Activated CD4-positive, alpha-beta memory T cell treated with anti-CD3 and anti-CD28 coated beads for 36 hours (primary cell): ENCODE measurements at regions not wholly inside any gene's neighbourhood (a gene's known extent, or its start where the extent isn't known, plus 50 kb on each side); places are given as distances from the start of the nearest gene placed in this dataset.
"Not testable (repeated sequence)": the region's sequence is repeated elsewhere in the genome, so short reads cannot be mapped to it uniquely, and the experiment has no call there.

Experiments used
- CTCF ChIA-PET: fragments of 350-600 bp; sonication (Branson Sonifier 250); formaldehyde crosslinking; loops from one replicate; lab custom pipeline; 2021; ENCODE audit warnings: antibody characterized with exemption, inconsistent platforms; lab: Charles Lee
- POLR2A ChIA-PET: fragments of 350-600 bp; sonication (Branson Sonifier 250); formaldehyde crosslinking; loops from one replicate; lab custom pipeline; 2021; ENCODE audit warnings: antibody characterized with exemption; lab: Charles Lee
- DNase-seq: peaks from one replicate; pipeline ENCODE4 v3.0.0-alpha.2; 2020
- H3K27ac Mint-ChIP-seq: one replicate; pipeline ENCODE4 v1.8.0; 2021; ENCODE audit warnings: mixed read lengths
- H3K27me3 Mint-ChIP-seq: one replicate; pipeline ENCODE4 v1.8.0; 2021; ENCODE audit warnings: mixed read lengths
- H3K36me3 Mint-ChIP-seq: one replicate; pipeline ENCODE4 v1.8.0; 2021; ENCODE audit warnings: mixed read lengths
- H3K4me1 Mint-ChIP-seq: one replicate; pipeline ENCODE4 v1.8.0; 2021; ENCODE audit warnings: low read depth, mixed read lengths
- H3K4me3 Mint-ChIP-seq: one replicate; pipeline ENCODE4 v1.8.0; 2021; ENCODE audit warnings: mild to moderate bottlenecking, mixed read lengths
- H3K9me3 Mint-ChIP-seq: one replicate; pipeline ENCODE4 v1.8.0; 2021; ENCODE audit warnings: mixed read lengths
- intact Hi-C: fragments of 100-400 bp; cut with micrococcal nuclease; formaldehyde crosslinking; loops from one replicate; pipeline ENCODE4 v1.15.1; 2023

- Mint-ChIP-seq H3K36me3 (no peaks in the 10 kb centered on the region), H3K4me3 (no peak overlapping the region), H3K4me1 (no peaks in the 10 kb centered on the region), H3K27ac (no peak overlapping the region), H3K9me3 (no peaks in the 10 kb centered on the region), H3K27me3 (peaks cover 6% of the 10 kb centered on the region)
- CTCF ChIA-PET, result no interaction called here
- no peak for DNase-seq
- POLR2A ChIA-PET, result no interaction called here
- intact Hi-C loops, result no loop called here
Measured at GRCh38 chr12:24664161-24664880, 284.6 kb downstream of the BCAT1 start.

- intact Hi-C loops, result no loop called here
- Mint-ChIP-seq H3K4me1 (no peaks in the 10 kb centered on the region), H3K27me3 (peaks cover 8% of the 10 kb centered on the region), H3K4me3 (no peak overlapping the region), H3K27ac (no peak overlapping the region), H3K9me3 (no peaks in the 10 kb centered on the region), H3K36me3 (no peaks in the 10 kb centered on the region)
- ChIA-PET CTCF (no interaction called here), POLR2A (no interaction called here)
- DNase-seq, result no peak
Measured at GRCh38 chr12:24661657-24662096, 287.2 kb downstream of the BCAT1 start.

GRCh38 chr12:24659016-24659415 lies 289.9 kb downstream of the BCAT1 start:
- H3K4me3 Mint-ChIP-seq, result no peak overlapping the region
- no peaks in the 10 kb centered on the region for H3K4me1 Mint-ChIP-seq
- DNase-seq, result no peak
- ChIA-PET POLR2A (no interaction called here), CTCF (no interaction called here)
- H3K36me3 Mint-ChIP-seq, result no peaks in the 10 kb centered on the region
- peaks cover 8% of the 10 kb centered on the region for H3K27me3 Mint-ChIP-seq
- no peak overlapping the region for H3K27ac Mint-ChIP-seq
- H3K9me3 Mint-ChIP-seq, result no peaks in the 10 kb centered on the region
- intact Hi-C loops, result no loop called here

GRCh38 chr12:24654344-24654743 lies 294.6 kb downstream of the BCAT1 start:
- H3K27me3 Mint-ChIP-seq, H3K27ac Mint-ChIP-seq, H3K4me3 Mint-ChIP-seq, POLR2A ChIA-PET, H3K9me3 Mint-ChIP-seq, H3K4me1 Mint-ChIP-seq, intact Hi-C loops, H3K36me3 Mint-ChIP-seq, CTCF ChIA-PET, DNase-seq: not testable (repeated sequence)

- H3K4me3 Mint-ChIP-seq, result no peak overlapping the region
- H3K36me3 Mint-ChIP-seq, result no peaks in the 10 kb centered on the region
- intact Hi-C loops, result no loop called here
- DNase-seq, result no peak
- no peaks in the 10 kb centered on the region for H3K27me3 Mint-ChIP-seq
- POLR2A ChIA-PET, result no interaction called here
- no peaks in the 10 kb centered on the region for H3K4me1 Mint-ChIP-seq
- CTCF ChIA-PET, result no interaction called here
- peaks cover 8% of the 10 kb centered on the region for H3K9me3 Mint-ChIP-seq
- no peak overlapping the region for H3K27ac Mint-ChIP-seq
Measured at GRCh38 chr12:24649634-24650033, 299.3 kb downstream of the BCAT1 start.

GRCh38 chr12:24649209-24649608 lies 299.7 kb downstream of the BCAT1 start:
- Mint-ChIP-seq H3K4me3 (no peak overlapping the region), H3K27ac (no peak overlapping the region), H3K4me1 (no peaks in the 10 kb centered on the region), H3K9me3 (peaks cover 8% of the 10 kb centered on the region), H3K36me3 (no peaks in the 10 kb centered on the region), H3K27me3 (no peaks in the 10 kb centered on the region)
- CTCF ChIA-PET, result no interaction called here
- intact Hi-C loops, result no loop called here
- POLR2A ChIA-PET, result no interaction called here
- DNase-seq, result no peak

GRCh38 chr12:24645254-24645653 lies 303.6 kb downstream of the BCAT1 start:
- Mint-ChIP-seq H3K36me3 (no peaks in the 10 kb centered on the region), H3K4me3 (no peak overlapping the region), H3K4me1 (no peaks in the 10 kb centered on the region), H3K9me3 (peaks cover 4% of the 10 kb centered on the region), H3K27me3 (no peaks in the 10 kb centered on the region), H3K27ac (no peak overlapping the region)
- CTCF ChIA-PET, result no interaction called here
- intact Hi-C loops, result no loop called here
- POLR2A ChIA-PET, result no interaction called here
- no peak for DNase-seq

- H3K9me3 Mint-ChIP-seq, result peaks cover 2% of the 10 kb centered on the region
- no peaks in the 10 kb centered on the region for H3K4me1 Mint-ChIP-seq
- intact Hi-C loops, result no loop called here
- H3K27me3 Mint-ChIP-seq, result no peaks in the 10 kb centered on the region
- CTCF ChIA-PET, result no interaction called here
- no peak overlapping the region for H3K27ac Mint-ChIP-seq
- no peak for DNase-seq
- no peak overlapping the region for H3K4me3 Mint-ChIP-seq
- no peaks in the 10 kb centered on the region for H3K36me3 Mint-ChIP-seq
- POLR2A ChIA-PET, result no interaction called here
Measured at GRCh38 chr12:24643120-24644119, 305.5 kb downstream of the BCAT1 start.

GRCh38 chr12:24639641-24640040 lies 309.3 kb downstream of the BCAT1 start:
- no peak for DNase-seq
- peaks cover 2% of the 10 kb centered on the region for H3K9me3 Mint-ChIP-seq
- CTCF ChIA-PET, result no interaction called here
- H3K4me1 Mint-ChIP-seq, result no peaks in the 10 kb centered on the region
- intact Hi-C loops, result no loop called here
- H3K36me3 Mint-ChIP-seq, result no peaks in the 10 kb centered on the region
- POLR2A ChIA-PET, result interaction anchor here (1.8 kb wide), 1 partner anchor 68 kb away, joined by 4 read pairs; no protein-coding TSS in a partner anchor
- no peak overlapping the region for H3K4me3 Mint-ChIP-seq
- H3K27ac Mint-ChIP-seq, result no peak overlapping the region
- H3K27me3 Mint-ChIP-seq, result peaks cover 2% of the 10 kb centered on the region

- H3K36me3 Mint-ChIP-seq, result no peaks in the 10 kb centered on the region
- H3K4me1 Mint-ChIP-seq, result no peaks in the 10 kb centered on the region
- H3K27me3 Mint-ChIP-seq, result no peaks in the 10 kb centered on the region
- intact Hi-C loops, result no loop called here
- ChIA-PET CTCF (no interaction called here), POLR2A (no interaction called here)
- H3K27ac Mint-ChIP-seq, result no peak overlapping the region
- DNase-seq, result no peak
- H3K4me3 Mint-ChIP-seq, result no peak overlapping the region
- H3K9me3 Mint-ChIP-seq, result no peaks in the 10 kb centered on the region
Measured at GRCh38 chr12:24632466-24632865, 316.4 kb downstream of the BCAT1 start.

- H3K9me3 Mint-ChIP-seq, result no peaks in the 10 kb centered on the region
- no peak overlapping the region for H3K27ac Mint-ChIP-seq
- intact Hi-C loops, result no loop called here
- CTCF ChIA-PET, result no interaction called here
- H3K4me1 Mint-ChIP-seq, result no peaks in the 10 kb centered on the region
- POLR2A ChIA-PET, result no interaction called here
- H3K4me3 Mint-ChIP-seq, result no peak overlapping the region
- no peaks in the 10 kb centered on the region for H3K27me3 Mint-ChIP-seq
- no peaks in the 10 kb centered on the region for H3K36me3 Mint-ChIP-seq
- no peak for DNase-seq
Measured at GRCh38 chr12:24631676-24632426, 317.1 kb downstream of the BCAT1 start.

GRCh38 chr12:24630856-24631255 lies 318.0 kb downstream of the BCAT1 start:
- ChIA-PET CTCF (no interaction called here), POLR2A (no interaction called here)
- H3K27me3 Mint-ChIP-seq, result no peaks in the 10 kb centered on the region
- DNase-seq, result no peak
- no peaks in the 10 kb centered on the region for H3K36me3 Mint-ChIP-seq
- H3K27ac Mint-ChIP-seq, result no peak overlapping the region
- no peaks in the 10 kb centered on the region for H3K4me1 Mint-ChIP-seq
- no peak overlapping the region for H3K4me3 Mint-ChIP-seq
- intact Hi-C loops, result no loop called here
- H3K9me3 Mint-ChIP-seq, result no peaks in the 10 kb centered on the region
